Colonic mucosa (tissue), 4 donors: ENCODE measurements at regions not wholly inside any gene's neighbourhood (a gene's known extent, or its start where the extent isn't known, plus 50 kb on each side); places are given as distances from the start of the nearest gene placed in this dataset.

Source experiments
- DNase-seq: peaks from one replicate; pipeline ENCODE4 v3.0.0-alpha.2; 2020
- H3K27ac ChIP-seq: fragments of 200-600 bp; one replicate; pipeline ENCODE4 v1.8.0; 2021
- H3K27me3 ChIP-seq: fragments of 200-600 bp; one replicate; pipeline ENCODE4 v1.8.0; 2021
- H3K36me3 ChIP-seq: fragments of 200-600 bp; one replicate; pipeline ENCODE4 v1.8.0; 2021
- H3K4me1 ChIP-seq: fragments of 200-600 bp; one replicate; pipeline ENCODE4 v1.8.0; 2021; ENCODE audit warnings: mild to moderate bottlenecking
- H3K4me3 ChIP-seq: fragments of 200-600 bp; one replicate; pipeline ENCODE4 v1.8.0; 2021
- H3K9ac ChIP-seq, 2 donors: one replicate each; pipeline ENCODE4 v1.7.0; 2013; ENCODE audit warnings: control low read depth in 2 of 2, low read depth in 2 of 2, low read length in 2 of 2
- H3K9me3 ChIP-seq: fragments of 200-600 bp; one replicate; pipeline ENCODE4 v1.8.0; 2021
- CTCF ChIP-seq: fragments of 200-600 bp; IDR thresholded peaks from one replicate; pipeline ENCODE4 v1.8.0; 2022; ENCODE audit warnings: antibody characterized with exemption, mild to moderate bottlenecking
- intact Hi-C: fragments of 100-400 bp; cut with DNase I; formaldehyde crosslinking; loops from one replicate; pipeline ENCODE4 v1.14.1; 2022
- donor health status: healthy.
- donor health status: DM: no; HTN: no; CAD: no.
- donor health status: DM: no; HTN: no; CAD: no.

GRCh38 chr1:193367863-193368262 lies 181.4 kb upstream of the B3GALT2 start:
- H3K4me1 ChIP-seq, result no peaks in the 10 kb centered on the region
- no peak overlapping the region for H3K9ac ChIP-seq
- no peak overlapping the region for H3K4me3 ChIP-seq
- no peak for DNase-seq
- H3K36me3 ChIP-seq, result no peaks in the 10 kb centered on the region
- intact Hi-C loops, result no loop called here
- H3K27me3 ChIP-seq, result no peaks in the 10 kb centered on the region
- no peak for TF ChIP-seq CTCF
- H3K27ac ChIP-seq, result no peak overlapping the region
- H3K9me3 ChIP-seq, result no peaks in the 10 kb centered on the region

- no peaks in the 10 kb centered on the region for H3K36me3 ChIP-seq
- intact Hi-C loops, result no loop called here
- no peak overlapping the region for H3K9ac ChIP-seq
- no peak for TF ChIP-seq CTCF
- H3K27ac ChIP-seq, result no peak overlapping the region
- H3K4me3 ChIP-seq, result no peak overlapping the region
- H3K9me3 ChIP-seq, result no peaks in the 10 kb centered on the region
- DNase-seq, result no peak
- H3K27me3 ChIP-seq, result no peaks in the 10 kb centered on the region
- H3K4me1 ChIP-seq, result no peaks in the 10 kb centered on the region
These were observed 180.5 kb upstream of the B3GALT2 start for GRCh38 chr1:193366764-193367507.

GRCh38 chr1:193365966-193366365 lies 179.6 kb upstream of the B3GALT2 start:
- H3K9me3 ChIP-seq, result no peaks in the 10 kb centered on the region
- no peak for TF ChIP-seq CTCF
- no peaks in the 10 kb centered on the region for H3K36me3 ChIP-seq
- no peaks in the 10 kb centered on the region for H3K4me1 ChIP-seq
- H3K9ac ChIP-seq, result no peak overlapping the region
- no peak for DNase-seq
- H3K27ac ChIP-seq, result no peak overlapping the region
- intact Hi-C loops, result no loop called here
- H3K27me3 ChIP-seq, result no peaks in the 10 kb centered on the region
- no peak overlapping the region for H3K4me3 ChIP-seq

GRCh38 chr1:193359631-193360030 lies 173.2 kb upstream of the B3GALT2 start:
- intact Hi-C loops, result no loop called here

GRCh38 chr1:193358419-193358818 lies 172.0 kb upstream of the B3GALT2 start:
- intact Hi-C loops, result no loop called here
- Histone ChIP-seq H3K27ac (no peak overlapping the region), H3K9ac (no peak overlapping the region), H3K27me3 (no peaks in the 10 kb centered on the region), H3K4me1 (no peaks in the 10 kb centered on the region), H3K9me3 (no peaks in the 10 kb centered on the region), H3K36me3 (no peaks in the 10 kb centered on the region), H3K4me3 (no peak overlapping the region)
- TF ChIP-seq CTCF, result no peak
- DNase-seq, result no peak

More at GRCh38 chr1:193359631-193360030, 173.2 kb upstream of the B3GALT2 start:
- TF ChIP-seq CTCF, result no peak
- Histone ChIP-seq H3K4me3 (no peak overlapping the region), H3K27ac (no peak overlapping the region), H3K4me1 (no peaks in the 10 kb centered on the region), H3K9me3 (no peaks in the 10 kb centered on the region), H3K9ac (no peak overlapping the region), H3K36me3 (no peaks in the 10 kb centered on the region), H3K27me3 (no peaks in the 10 kb centered on the region)
- no peak for DNase-seq
